GM18858 (cell line): ENCODE measurements at regions not wholly inside any gene's neighbourhood (a gene's known extent, or its start where the extent isn't known, plus 50 kb on each side); places are given as distances from the start of the nearest gene placed in this dataset.

Experiments
- ATAC-seq: cut with Tn5 transposase; IDR thresholded peaks from one replicate; pipeline ENCODE4 v1.9.1; 2021; ENCODE audit not compliant: unreplicated experiment

GRCh38 chr19:32188921-32189320 is 156.5 kb upstream of the ZNF507 start:
- no peak for ATAC-seq

GRCh38 chr19:32189956-32190706 is 155.3 kb upstream of the ZNF507 start:
- ATAC-seq, result no peak

GRCh38 chr19:32191921-32192320 is 153.5 kb upstream of the ZNF507 start:
- ATAC-seq, result no peak

DNA sequence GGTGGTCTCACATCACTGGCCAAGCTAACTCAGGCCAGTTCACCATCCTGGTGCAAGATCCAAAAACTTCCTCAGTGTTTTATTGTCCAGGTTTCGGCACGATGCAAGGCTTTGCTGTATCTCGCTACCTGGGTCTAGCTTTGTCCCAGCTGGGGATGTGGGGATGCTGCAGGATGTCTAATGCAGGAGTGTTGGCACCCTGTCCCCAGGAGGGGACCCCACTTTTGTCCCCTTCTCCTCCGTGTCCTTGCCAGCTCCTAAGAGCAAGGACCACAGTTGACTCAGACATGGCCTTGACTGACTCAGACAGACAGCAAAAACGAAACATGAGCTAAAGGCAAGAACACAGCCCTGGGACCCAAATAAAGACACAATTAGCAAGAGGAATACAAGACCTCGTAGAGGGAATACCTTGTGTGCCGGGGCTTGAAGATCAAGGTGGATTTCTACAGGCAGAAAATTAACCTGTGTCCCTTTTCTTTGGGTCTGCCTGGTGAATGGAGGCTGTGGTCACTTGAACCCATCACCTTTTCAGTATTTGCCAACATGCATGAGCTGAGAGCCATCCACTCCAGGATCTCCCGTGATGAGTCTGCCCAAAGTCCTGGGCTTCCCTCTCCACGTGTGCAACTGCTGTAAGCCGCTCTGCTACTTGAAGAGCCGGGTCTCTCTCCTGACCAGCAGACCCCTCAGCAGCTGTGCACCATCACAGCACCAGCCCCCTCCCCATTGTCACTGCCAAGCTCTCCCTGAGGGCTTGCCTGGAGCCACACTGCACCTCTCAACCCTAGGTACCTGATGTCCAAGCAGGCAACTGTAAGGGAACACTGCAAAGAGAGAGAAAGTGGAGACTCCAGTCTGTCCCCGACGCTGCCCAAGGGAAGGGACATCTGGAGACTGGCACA is 149.5 kb upstream of the ZNF507 start:
- ATAC-seq, result no peak

DNA sequence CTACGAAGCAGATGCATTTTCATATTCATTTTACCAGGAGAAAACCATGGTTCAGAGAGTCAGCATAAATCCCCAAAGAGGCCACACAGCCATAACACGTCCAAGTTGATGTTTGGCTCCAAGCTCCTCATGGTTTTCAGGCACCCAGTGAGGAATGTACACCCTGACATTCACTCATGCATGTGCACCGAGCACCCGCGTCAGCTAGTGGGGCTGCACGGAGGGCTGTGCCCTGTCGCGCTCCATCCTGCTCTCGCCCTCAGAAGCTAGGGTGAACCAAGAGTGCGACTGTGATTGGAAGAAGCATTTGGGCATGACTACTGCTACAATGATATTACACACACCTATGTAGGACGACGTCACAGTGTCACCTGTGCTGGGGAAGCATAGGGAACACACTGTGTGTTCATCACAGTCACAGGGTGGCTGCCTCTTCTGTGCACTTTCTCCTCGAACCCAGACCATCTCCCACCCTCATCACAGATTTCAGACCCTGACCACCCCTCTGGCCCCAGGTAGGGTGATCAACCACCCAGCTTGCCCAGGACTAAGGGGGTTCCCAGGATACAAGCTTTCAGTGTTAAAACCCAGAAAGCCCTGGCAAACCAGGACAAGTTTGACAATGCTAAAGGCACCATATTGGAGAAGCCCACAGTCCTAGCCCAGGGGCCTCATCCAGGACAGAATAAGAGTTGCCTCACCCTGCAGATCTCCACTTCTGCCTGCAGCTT is 148.6 kb upstream of the ZNF507 start:
- ATAC-seq, result no peak

DNA sequence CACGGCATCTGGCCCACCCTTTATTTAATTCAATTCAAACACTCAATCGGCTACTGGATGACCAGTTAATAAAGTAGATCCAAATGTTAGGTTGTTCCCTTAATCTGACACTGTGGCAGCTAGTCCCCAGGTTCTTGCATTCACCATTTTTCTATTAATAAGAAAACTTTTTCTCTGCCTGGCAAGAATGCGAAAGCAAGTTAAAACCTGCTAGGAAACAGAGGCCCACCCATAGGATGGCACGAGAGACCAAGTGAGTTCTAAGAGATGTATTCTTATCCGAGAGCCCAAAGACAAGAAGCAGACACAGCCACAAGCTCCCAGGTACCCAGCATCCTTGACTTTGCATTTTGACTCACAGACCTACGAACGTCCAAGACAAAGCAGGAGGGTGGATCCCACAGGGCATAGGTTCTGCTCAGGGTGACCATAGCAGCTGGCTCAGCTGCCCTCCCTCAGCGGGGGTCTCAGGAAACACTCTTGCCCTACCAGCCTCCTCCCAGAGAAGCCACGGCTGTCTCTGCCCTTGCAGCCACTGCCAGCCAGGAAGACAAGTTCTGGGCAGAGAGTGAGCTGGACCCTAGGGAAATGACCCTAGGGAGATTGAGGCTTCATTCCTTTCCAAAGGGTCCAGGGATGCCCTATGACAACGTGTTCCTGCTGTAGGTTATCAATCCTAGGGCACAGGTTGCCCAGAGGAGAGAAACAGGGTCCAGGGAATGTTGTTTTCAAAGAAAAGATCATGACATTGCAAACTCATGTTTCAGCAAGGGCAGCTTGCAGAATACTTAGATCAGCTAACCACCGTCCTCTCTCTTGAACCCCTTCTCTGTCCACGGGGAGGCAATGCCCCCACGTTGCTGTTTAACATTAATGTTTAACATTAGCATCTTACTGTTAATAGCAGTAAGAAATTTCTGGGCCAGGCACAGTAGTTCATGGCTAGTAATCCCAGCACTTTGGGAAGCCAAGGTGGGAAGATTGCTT is 147.2 kb upstream of the ZNF507 start:
- no peak for ATAC-seq

- ATAC-seq, result no peak
Observed at GRCh38 chr19:32199501-32200040, 145.8 kb upstream of the ZNF507 start.

- no peak for ATAC-seq
Observed at GRCh38 chr19:32200312-32201038, 144.9 kb upstream of the ZNF507 start.

DNA sequence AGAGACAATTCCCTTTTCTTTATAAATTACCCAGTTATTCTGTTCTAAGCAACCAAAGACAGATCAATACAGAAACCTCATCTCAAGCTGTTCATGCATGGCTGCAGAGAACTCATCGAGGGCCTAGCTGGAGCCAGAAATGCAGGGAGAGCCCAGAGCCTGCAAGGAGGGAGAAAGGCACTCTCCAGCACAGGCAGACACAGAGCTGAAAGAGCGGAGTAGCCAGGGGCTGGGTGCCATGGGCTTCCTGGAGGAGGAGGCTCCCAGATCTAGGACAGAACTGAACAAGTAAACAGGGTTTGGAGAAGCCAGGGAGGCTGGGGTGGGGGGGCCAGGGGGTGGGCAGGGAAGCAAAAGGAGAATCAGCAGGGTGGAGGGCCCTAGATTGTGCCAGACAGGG is 144.2 kb upstream of the ZNF507 start:
- ATAC-seq, result no peak

DNA sequence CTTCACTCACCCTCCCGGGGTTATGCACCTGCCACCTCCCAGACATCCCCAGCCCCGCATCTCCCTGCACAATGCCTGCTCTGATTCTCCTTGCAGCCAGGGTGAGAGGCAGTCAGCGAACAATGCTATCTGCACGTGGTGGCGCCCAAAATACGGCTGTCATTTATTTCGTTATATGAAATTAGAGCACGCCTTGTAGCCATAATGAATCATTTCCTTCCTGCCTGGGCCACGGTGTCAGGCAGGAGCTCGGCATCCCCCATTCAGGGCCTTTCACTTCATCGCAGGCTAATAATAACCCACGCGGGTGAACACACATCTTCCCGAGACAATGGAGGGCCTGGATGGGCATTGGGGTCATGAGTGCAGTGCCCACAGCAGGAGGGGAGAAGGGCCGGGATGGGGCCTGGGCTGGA is 143.8 kb upstream of the ZNF507 start:
- ATAC-seq, result no peak

GRCh38 chr19:32202244-32202643 is 143.2 kb upstream of the ZNF507 start:
- ATAC-seq, result no peak

DNA sequence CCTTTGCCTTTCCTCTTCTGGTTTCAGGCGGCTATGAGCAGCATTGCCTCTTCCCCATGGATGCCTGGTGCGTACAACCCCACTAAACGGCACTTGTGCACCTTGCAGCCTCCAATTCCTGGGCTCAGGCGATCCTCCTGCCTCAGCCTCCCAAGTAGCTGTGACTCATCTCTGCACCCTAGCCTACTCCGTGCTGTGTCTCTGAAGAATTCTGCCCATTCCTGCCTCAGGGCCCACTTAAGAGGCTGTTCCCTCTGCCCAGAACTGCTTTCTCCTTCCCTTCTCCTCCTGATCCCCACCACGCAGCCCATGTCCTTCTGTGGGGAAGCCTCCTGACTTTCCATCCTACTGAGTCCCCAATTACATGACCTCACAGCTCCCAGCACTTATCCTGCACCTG is 142.2 kb upstream of the ZNF507 start:
- ATAC-seq, result no peak

DNA sequence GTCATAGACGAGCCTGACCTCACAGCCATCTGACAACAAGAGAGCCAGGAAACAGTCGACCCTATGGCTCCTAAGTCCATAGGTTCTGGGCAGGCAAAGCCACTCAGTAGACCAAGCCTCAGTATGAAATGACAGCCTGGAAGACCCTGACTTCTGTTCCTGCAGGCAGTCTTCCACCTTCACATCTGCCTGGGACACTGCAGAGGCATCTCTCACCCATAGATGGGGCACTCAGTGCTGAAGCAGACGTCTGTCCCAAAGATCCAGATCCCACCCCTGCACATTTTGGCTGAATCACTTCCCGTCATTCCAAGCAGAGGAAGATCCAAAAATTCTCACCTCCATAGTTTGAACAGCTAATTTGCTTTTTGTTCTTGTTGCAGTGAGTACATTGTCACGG is 139.3 kb upstream of the ZNF507 start:
- ATAC-seq, result no peak

- no peak for ATAC-seq
Observed at GRCh38 chr19:32208060-32208459, 137.3 kb upstream of the ZNF507 start.

- no peak for ATAC-seq
Observed at GRCh38 chr19:32219392-32219791, 126.0 kb upstream of the ZNF507 start.

- no peak for ATAC-seq
Observed at GRCh38 chr19:32219881-32220472, 125.4 kb upstream of the ZNF507 start.

- no peak for ATAC-seq
Observed at GRCh38 chr19:32220951-32221350, 124.5 kb upstream of the ZNF507 start.

- no peak for ATAC-seq
Observed at GRCh38 chr19:32222556-32222955, 122.9 kb upstream of the ZNF507 start.

GRCh38 chr19:32223106-32223505 is 122.3 kb upstream of the ZNF507 start:
- no peak for ATAC-seq
